ENCODE measurements at regions not wholly inside any gene's neighbourhood (a gene's known extent, or its start where the extent isn't known, plus 50 kb on each side); places are given as distances from the start of the nearest gene placed in this dataset.
"Not testable (repeated sequence)": the region's sequence is repeated elsewhere in the genome, so short reads cannot be mapped to it uniquely, and the experiment has no call there.

DNA sequence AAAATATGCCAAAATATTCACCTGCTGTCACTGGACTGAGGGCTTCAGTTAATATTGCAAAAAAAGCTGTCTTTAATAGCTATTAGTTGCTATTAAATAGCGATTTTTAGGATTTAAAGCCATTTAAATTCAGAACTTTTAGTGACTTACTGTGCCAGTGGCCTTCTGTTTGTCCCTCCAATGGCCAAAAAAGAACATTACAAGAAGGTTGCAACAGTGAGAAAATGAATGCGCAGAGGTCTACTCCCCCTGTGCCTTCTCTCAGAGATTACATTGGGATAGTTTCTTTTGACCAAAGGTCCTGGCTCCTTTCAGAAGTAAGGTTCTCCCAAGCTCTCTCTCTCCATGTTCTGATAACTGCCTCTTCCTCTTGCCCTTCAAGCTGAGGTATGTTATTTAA, 930.3 kb upstream of the ARRDC3 start:
- no peak for DNase-seq (ENCODE audit: low spot score)

DNA sequence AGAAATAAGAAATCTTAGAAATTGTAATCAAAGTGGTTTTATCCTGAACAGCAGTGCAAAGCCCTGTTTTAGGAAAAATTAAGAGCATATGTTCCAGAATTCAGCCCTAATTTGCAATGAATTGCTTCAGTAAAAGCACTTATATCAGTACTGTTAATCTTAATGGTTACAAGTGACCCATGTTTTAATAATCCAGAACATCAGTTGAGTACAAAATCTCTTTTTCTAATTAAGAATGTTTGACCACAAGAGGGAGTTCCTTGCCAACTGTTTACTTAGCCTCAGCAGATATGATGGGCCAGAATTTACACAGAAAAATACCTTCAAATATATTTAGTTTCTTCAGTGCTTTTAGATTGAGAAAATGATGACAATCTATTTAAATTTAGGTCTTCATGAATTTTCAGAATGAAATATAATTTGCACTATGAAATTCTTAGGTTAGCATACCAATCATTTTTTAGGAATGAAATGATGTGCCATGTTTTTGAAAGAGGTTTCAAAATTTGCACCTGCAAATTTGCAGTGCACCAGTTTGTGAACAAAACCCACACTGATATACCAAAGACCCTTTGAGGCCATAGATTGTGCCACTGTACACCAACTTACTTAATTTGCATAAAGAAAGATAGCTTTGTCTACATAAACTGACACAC, 926.3 kb upstream of the ARRDC3 start:
- peak; percentile 22 for DNase-seq (ENCODE audit: low spot score)

DNA sequence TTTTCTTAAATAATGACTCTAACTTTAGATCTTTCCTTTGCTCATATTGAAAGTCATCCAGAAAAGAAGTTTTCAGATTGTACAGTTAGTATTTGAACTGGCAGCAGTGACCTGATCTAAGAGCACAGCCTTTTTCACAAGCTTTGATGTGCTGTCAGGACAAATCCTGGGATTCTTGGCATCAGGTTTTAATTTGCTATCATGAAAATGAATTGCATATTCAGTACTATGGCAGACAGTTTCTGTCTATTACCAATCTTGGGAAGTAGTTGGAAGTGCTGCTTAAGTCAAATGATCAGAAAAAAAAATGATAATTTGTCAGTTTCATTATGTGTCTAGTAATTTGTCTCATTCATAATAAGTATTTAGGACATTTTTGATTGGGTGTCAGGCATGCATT, 925.6 kb upstream of the ARRDC3 start:
- no peak for DNase-seq (ENCODE audit: low spot score)

DNA sequence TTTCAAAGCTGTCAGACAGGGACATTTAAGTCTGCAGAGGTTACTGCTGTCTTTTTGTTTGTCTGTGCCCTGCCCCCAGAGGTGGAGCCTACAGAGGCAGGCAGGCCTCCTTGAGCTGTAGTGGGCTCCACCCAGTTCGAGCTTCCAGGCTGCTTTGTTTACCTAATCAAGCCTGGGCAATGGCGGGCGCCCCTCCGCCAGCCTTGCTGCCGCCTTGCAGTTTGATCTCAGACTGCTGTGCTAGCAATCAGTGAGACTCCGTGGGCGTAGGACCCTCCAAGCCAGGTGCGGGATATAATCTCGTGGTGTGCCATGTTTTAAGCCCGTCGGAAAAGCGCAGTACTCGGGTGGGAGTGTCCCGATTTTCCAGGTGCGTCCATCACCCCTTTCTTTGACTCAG, 919.2 kb upstream of the ARRDC3 start:
- not testable (repeated sequence) for DNase-seq (ENCODE audit: low spot score)

DNA sequence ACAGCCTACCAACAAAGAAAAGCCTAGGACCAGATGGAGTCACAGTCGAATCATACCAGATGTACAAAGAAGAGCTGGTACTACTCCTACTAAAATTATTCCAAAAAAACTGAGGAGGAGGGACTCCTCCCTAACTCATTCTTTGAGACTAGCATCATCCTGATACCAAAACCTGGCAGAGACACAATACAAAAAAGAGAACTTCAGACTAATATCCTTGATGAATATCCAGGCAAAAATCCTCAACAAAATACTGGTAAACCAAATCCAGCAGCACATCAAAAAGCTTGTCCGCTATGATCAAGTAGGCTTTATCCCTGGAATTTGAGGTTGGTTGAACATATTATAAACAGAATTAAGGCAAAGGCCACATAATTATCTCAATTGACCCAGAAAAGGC, 900.4 kb upstream of the ARRDC3 start:
- no peak for DNase-seq (ENCODE audit: low spot score)

DNA sequence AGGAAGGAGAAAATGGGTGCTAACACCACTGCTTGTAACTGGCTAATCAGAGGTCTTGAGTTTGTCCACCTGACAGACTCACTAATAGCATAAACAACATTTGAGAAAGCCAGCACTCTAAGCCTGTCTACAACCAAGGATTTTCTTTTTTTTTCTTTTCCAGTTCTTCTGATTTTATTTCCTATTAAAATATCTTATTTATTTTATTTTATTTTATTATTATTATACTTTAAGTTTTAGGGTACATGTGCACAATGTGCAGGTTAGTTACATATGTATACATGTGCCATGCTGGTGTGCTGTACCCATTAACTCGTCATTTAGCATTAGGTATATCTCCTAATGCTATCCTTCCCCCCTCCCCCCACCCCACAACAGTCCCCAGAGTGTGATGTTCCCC, 888.6 kb upstream of the ARRDC3 start:
- not testable (repeated sequence) for DNase-seq (ENCODE audit: low spot score)

DNA sequence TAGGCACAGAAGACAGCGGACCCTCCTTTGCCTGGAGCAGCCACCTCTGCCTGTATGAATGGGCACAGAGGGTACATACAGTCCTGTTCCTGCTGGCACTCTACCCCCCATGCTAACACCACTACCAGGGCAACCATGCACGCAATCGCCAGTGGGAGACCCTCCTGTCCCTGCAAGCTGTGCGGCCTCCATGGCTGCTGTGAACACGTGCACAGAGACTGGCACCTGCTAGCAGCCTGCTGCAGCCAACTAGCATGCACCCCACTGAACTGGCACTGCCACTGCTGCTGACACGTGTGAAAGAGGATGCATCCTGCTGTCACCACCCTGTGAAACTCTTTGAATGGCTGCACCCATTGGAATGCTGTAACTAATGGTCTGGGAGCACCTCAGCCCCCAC, 885.2 kb upstream of the ARRDC3 start:
- no peak for DNase-seq (ENCODE audit: low spot score)

DNA sequence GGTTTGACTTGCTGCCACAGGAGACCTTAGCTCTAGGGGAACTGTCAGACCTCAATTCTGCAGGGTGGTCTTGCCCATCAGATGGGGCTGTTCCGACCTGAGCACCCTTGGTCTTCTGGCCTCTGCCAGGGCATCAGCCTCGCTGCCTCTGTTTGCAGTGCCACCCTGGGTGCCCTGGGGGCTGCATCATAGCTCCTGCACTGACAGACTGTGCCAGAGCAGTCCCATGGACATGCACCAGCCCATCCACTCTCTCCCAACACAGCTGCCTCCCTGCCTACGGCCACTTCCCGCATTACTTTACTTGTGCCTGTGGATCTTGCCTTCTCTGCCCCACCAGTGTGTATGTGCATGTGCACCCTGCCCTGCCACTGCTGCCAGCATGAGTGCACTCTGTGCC, 884.7 kb upstream of the ARRDC3 start:
- no peak for DNase-seq (ENCODE audit: low spot score)

DNA sequence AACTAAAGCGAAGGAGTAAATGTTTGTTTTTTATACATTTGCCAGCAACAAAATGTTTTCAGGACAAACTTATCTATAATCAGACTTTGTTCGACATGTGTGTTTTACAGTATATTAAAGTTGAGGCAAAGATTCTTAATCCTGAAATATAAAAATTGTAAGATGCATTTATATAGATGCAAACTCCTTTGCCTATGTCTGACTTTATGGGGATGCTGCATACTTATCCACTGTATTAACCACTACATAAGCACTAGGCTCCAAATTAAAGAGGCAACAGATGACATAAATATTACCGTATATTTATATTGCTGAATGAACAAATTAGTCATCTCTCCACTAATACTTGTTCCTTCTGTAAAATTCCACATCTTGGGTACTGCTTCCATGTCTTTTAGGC, 882.7 kb upstream of the ARRDC3 start:
- DNase-seq (ENCODE audit: low spot score) = no peak

DNA sequence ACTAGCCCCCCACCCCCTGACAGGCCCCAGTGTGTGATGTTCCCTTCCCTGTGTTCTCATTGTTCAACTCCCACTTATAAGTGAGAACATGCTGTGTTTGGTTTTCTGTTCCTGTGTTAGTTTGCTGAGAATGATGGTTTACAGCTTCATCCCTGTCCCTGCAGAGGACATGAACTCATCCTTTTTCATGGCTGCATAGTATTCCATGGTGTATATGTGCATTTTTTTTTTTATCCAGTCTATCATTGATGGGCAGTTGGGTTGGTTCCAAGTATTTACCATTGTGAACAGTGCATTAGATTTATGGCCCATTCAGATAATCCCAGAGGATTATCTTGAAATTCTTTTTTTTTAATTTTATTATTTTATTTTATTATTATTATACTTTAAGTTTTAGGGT, 872.5 kb upstream of the ARRDC3 start:
- not testable (repeated sequence) for DNase-seq (ENCODE audit: low spot score)

DNA sequence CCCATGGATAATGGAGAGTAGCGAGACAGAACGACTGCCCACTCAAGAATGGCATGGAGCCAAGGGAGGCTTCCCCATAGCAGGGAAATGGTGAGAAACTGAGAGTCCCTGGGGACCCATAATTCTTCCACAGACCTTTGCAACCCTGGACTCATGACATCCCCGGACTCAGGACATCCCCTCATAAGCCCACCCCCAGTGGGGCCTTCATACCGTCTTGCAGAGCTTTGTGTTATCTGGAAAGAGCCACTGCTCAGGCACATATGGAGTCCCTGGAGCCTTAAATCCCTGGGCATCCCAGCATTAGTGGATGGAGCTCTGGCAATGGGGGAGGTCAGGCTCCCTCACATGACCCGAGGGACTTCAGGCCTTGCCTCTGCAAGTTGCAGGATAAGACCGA, 865.4 kb upstream of the ARRDC3 start:
- DNase-seq (ENCODE audit: low spot score) = no peak

DNA sequence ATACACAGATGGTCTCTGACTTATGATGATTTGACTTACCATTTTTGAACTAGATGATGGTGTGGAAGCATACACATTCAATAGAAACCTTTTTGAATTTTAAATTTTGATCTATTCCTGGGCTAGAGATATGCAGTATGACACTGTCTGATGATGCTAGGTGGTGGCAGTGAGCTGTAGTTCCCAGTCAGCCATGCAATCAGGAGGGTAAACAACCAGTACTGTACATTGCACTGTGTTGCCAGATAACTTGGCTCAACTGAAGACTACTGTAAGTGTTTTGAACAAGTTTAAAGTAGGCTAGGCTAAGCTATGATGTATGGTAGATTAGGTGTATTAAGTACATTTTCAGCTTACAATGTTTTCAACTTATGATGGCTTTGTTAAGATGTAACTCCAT, 859.1 kb upstream of the ARRDC3 start:
- DNase-seq (ENCODE audit: low spot score) = no peak

DNA sequence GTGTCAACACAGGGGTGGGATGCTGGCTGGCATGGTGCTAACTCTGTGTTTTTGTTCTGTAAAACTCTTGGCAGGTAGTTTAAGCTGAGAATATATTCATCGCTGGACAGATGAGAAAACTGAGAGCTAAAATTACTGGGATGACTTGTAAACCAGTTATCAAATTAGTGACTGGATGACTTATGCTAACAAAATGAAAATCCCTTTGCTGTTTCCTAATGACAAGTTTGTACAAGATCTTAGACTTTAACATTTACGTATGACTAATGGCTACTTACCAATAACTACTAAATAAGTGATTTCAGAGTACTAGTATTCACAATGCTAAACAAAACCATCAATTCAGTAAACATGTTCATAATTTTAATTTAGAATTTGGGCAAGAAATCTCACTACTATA, 854.8 kb upstream of the ARRDC3 start:
- DNase-seq (ENCODE audit: low spot score) = no peak

DNA sequence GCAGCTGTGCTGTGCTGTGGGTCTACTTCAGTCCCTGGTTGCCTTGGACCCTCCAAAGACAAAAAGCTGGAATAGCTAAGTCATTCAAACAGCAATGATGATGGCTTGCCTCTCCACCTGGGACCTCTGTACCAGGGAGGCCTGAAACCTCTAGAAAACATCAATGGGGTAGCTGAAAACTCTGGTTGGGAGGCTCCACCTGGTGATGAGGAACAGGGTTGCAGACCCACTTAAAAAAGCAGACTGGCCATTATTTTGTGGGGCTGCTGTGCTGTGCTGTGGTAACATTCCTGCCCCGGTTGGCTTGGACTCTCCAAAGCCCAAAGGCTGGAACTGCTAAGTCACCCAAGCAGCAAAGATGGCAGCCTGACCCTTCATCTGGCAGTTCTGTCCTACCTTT, 839.3 kb upstream of the ARRDC3 start:
- DNase-seq (ENCODE audit: low spot score) = peak; percentile 18

DNA sequence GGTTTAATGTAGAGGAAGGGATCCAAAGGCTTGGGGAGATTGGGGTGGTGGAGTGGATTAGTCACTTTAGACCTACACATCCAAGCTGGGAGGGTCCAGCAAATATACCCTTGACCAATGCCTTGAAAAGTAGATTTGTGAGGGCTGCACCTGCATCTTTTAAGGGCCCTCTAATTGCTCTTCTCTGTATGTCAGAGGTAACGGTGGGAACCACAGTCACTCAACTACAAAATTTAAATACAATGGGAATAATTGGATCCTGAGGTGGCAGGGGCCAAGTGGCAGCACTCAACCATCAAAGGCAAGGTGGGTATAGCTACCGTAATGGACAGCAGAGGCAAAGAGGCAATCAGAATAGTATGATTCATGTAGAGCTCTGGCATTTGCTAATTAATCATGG, 833.7 kb upstream of the ARRDC3 start:
- not testable (repeated sequence) for DNase-seq (ENCODE audit: low spot score)

DNA sequence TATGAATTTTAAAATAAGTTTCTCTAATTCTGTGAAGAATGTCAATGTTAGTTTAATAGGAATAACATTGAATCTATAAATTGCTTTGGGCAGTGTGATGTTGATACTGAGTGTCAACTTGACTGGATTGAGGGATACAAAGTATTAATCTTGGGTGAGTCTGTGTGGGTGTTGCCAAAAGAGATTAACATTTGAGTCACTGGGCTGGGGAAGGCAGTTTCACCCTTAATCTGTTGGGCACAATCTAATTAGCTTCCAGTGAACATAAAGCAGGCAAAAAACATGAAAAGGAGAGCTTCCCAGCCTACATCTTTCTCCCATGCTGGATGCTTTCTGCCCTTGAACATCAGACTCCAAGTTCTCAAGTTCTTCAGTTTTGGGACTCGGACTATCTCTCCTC, 832.0 kb upstream of the ARRDC3 start:
- no peak for DNase-seq (ENCODE audit: low spot score)

DNA sequence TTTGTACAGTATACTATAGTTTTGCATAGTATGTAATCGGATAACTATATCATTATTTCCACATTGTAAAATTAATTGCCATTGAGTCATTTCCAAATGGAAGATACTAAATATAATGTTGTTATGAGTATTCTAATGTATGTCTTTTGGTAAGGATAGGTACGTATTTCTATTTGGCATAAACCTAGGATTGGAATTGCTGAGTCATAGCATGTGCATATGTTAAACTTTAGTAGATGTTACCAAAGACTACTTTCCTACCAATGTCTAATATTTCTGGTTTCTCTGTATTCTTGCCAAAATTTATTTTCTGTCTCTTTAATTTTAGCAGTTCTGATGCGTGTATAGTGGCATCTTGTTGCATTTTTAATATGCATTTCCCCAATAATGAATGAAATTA, 825.1 kb upstream of the ARRDC3 start:
- DNase-seq (ENCODE audit: low spot score) = no peak

DNA sequence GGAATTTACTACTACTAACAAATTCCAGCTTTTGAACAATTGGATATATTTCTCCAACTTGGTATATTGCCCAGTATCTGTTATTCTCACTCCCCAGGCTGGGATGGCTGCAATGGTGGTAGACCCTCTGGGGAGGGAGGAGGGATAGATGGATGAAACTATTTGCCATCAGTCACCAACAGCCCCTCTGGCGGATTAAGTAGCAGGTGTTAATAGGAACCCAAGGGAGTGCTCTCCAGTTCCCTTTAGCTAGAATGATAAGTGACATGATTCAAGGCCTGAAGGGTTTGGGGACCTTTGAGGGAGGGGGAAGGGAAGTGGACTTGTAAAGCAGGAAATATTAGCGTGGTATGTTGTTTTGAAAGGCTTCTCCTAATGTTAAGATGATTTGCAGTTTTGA, 824.0 kb upstream of the ARRDC3 start:
- DNase-seq (ENCODE audit: low spot score) = no peak

DNA sequence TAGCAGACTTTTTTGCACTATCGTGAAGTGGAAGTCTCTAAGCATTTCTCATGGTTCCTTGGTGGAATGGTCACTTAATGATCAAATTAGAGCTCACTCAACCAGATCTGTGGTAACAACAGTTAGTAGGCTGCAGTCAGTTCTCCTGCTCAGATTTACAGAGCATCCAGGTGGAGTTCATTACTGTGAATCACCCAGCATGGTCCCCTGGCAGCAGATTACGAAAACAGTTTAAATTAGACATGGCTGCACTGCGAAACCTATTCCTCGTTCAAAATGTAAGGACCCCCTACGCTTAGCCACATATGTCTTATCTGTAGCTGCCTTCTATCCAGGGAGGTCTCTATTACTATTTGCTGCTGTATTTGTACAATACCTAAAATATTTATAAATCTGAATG, 823.6 kb upstream of the ARRDC3 start:
- no peak for DNase-seq (ENCODE audit: low spot score)

DNA sequence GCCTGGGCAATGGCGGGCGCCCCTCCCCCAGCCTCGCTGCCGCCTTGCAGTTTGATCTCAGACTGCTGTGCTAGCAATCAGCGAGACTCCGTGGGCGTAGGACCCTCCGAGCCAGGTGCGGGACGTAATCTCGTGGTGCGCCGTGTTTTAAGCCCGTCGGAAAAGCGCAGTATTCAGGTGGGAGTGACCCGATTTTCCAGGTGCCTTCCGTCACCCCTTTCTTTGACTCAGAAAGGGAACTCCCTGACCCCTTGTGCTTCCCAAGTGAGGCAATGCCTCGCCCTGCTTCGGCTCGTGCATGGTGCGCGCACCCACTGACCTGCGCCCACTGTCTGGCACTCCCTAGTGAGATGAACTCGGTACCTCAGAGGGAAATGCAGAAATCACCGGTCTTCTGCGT, 815.9 kb upstream of the ARRDC3 start:
- not testable (repeated sequence) for DNase-seq (ENCODE audit: low spot score)

DNA sequence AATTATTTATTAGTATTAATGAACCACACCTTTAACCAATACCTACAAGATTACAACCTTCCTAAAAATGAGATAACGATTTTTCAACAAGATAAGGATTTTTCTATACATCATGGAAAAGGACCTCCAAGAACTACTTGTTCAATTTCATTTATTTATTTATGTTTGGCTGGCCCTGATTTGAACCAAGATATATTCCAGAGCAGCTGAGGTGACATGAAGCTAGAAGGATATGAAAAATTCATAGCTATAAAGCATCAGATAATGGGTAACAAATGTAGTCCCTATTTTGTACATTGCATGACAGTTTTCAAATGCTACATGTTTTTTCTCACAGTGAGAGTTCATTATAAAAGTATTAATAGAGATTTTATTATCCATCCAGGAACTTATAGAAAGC, 798.5 kb upstream of the ARRDC3 start:
- no peak for DNase-seq (ENCODE audit: low spot score)

DNA sequence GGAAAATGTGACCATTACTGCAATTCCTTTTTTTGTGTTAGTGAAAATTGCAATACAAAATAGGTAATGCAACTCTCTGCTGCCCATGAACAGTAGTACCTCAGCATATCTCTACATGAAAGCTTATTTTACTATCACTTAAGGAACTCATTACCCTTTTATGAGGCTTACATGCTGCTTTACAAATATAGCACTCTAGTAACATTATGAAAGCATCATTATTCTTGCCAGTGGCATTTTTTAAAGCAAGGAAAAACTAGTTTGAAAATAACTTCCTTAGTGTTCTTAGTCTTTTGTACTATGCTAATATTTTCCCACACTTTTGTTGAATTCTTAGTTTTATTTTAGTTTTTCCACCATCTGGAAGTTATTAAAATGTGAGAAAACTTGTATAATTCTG, 797.3 kb upstream of the ARRDC3 start:
- no peak for DNase-seq (ENCODE audit: low spot score)

DNA sequence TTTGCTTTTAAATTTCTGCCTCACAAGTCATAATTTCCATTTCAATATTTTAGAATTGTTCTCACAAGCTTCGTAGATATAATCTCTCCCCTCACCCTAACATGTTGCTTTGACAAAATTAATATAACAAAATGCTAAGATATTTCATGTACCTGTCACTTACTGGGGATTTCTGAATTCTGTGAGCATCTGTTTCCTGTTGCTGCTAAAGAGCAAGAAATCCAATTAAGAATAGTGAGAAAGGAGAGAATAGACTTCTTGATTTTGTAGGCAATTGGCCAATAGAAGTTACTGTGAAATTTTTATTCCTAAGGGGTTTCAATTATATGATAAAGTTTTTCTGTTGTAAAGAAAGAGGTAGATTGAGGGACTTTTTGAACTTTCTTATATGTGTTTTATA, 796.5 kb upstream of the ARRDC3 start:
- no peak for DNase-seq (ENCODE audit: low spot score)

DNA sequence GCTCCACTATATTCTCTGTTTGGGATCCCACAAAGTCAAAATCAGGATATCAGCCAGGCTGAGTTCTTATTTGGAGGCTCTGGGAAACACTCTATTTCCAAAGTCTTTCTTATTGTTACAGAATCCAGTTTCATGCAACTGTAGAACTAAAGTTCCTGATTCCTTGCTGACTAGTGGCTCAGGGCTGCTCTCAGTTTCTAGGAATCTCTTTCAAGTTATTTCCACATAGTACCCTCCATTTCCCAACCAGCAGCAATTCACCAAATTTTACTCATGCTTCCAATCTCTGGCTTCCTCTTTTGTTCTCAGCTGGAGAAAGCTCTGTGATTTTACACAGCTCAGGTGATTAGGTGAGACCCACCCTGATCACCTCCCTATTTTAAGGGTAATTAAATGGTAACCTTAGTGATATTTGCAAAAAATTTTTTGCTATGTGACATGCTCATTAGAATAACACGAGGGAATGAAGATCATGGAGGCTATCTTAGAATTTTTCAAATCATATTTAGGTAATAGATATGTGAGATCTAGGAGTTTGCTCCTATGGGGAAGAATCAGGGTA, 794.9 kb upstream of the ARRDC3 start:
- no peak for DNase-seq (ENCODE audit: low spot score)

DNA sequence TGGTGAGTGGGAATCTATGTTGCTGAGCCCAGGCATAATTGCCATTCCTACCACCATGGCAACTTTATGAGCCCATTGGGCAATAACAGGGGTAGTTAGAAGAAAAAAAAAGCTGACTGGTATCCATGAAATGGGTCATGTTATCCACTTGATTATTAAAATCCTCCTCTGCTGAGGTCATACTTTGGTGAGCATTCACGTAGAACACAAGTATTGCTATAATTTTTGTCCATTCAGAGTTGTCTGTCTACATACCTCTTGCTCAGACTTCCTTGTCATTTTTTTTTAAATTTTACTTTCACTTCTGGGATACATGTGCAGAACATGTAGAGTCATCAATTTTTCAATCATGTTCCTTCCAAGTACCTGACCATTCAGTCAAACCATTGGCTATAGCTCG, 780.8 kb upstream of the ARRDC3 start:
- no peak for DNase-seq (ENCODE audit: low spot score)
